GM12878 (cell line): ENCODE measurements at regions not wholly inside any gene's neighbourhood (a gene's known extent, or its start where the extent isn't known, plus 50 kb on each side); places are given as distances from the start of the nearest gene placed in this dataset.

Experiments
- ATAC-seq: fragments of 200-7000 bp; cut with Tn5 transposase; 3 replicates; pipeline ENCODE4 v1.9.1; 2020; ENCODE audit warnings: mild to moderate bottlenecking, moderate library complexity
- BruUV-seq: library from RNA; stranded (reverse); fragments of 400-500 nt; replicated peaks from 2 replicates; lab custom pipeline; 2021; lab: Mats Ljungman, UMichigan
- CTCF ChIA-PET: fragments of 300-600 bp; sonication (Branson Sonifier 250); formaldehyde crosslinking; extraction: SDS; loops from one replicate; lab custom pipeline; 2021; ENCODE audit warnings: inconsistent platforms; lab: Yijun Ruan, JAX
- POLR2A ChIA-PET: fragments of 350-600 bp; formaldehyde crosslinking; extraction: SDS; loops from one replicate; lab custom pipeline; 2021; ENCODE audit warnings: inconsistent platforms; lab: Charles Lee
- RAD21 ChIA-PET: fragments of 300-600 bp; sonication (Branson Sonifier 250); formaldehyde crosslinking; loops from one replicate; lab custom pipeline; 2023; ENCODE audit warnings: antibody characterized with exemption; ENCODE audit not compliant: unreplicated experiment; lab: Charles Lee
- SMC1A ChIA-PET: fragments of 300-600 bp; sonication (Branson Sonifier 250); formaldehyde crosslinking; loops from one replicate; lab custom pipeline; 2023; ENCODE audit not compliant: unreplicated experiment, uncharacterized antibody; lab: Charles Lee
- DNase-seq: peaks from one replicate; pipeline ENCODE4 v3.0.0-alpha.2; 2011; ENCODE audit warnings: low read depth, low spot score
- FAIRE-seq: peaks from 3 replicates; lab custom pipeline; 2011; peaks lifted over from hg19 to GRCh38; lab: Jason Lieb, UNC
- H2AFZ ChIP-seq: 2 replicates; pipeline ENCODE4 v1.6.0; 2011; ENCODE audit warnings: low read depth, low read length, control low read depth; ENCODE audit not compliant: control insufficient read depth
- H3K27ac ChIP-seq: 2 replicates; pipeline ENCODE4 v1.5.1; 2011; ENCODE audit warnings: control low read depth; ENCODE audit not compliant: control insufficient read depth, insufficient read depth
- H3K27me3 ChIP-seq, 2 experiments: replicated peaks in 1 of 2; 2 replicates each; pipeline versions ENCODE4 v1.6.0 to v1.6.1; 2011; ENCODE audit warnings: low read length in 1 of 2; ENCODE audit not compliant: control insufficient read depth in 2 of 2, insufficient read depth in 2 of 2
- H3K36me3 ChIP-seq, 2 experiments: 2 replicates each; pipeline ENCODE4 v1.5.1; 2011; ENCODE audit warnings: low read length in 1 of 2; ENCODE audit not compliant: control insufficient read depth in 2 of 2, insufficient read depth in 2 of 2
- H3K4me1 ChIP-seq: 2 replicates; pipeline ENCODE4 v1.6.1; 2011; ENCODE audit warnings: mild to moderate bottlenecking, low read length, moderate library complexity, mixed read lengths; ENCODE audit not compliant: control insufficient read depth, insufficient read depth
- H3K4me2 ChIP-seq: 2 replicates; pipeline ENCODE4 v1.6.0; 2011; ENCODE audit warnings: control low read depth; ENCODE audit not compliant: control insufficient read depth, insufficient read depth
- H3K4me3 ChIP-seq: fragments of 200-600 bp; sonication (generic); 2 replicates; pipeline ENCODE4 v1.5.1; 2016
- H3K79me2 ChIP-seq: 2 replicates; pipeline ENCODE4 v1.6.0; 2011; ENCODE audit warnings: low read length; ENCODE audit not compliant: control insufficient read depth, insufficient read depth
- H3K9ac ChIP-seq: 2 replicates; pipeline ENCODE4 v1.8.0; 2011; ENCODE audit warnings: low read length, control low read depth, mixed read lengths; ENCODE audit not compliant: control insufficient read depth, insufficient read depth
- H3K9me3 ChIP-seq: replicated peaks from 3 replicates; pipeline ENCODE4 v1.5.1; 2011; ENCODE audit warnings: mild to moderate bottlenecking, low read length; ENCODE audit not compliant: control insufficient read depth, insufficient read depth
- H4K20me1 ChIP-seq: 2 replicates; pipeline ENCODE4 v1.6.0; 2011; ENCODE audit not compliant: control insufficient read depth, insufficient read depth
- CEBPZ ChIP-seq: fragments of 150-350 bp; IDR thresholded peaks from 2 replicates; pipeline ENCODE4 v1.6.1; 2016; ENCODE audit warnings: low read depth, low read length
- CUX1 ChIP-seq: IDR thresholded peaks from 2 replicates; pipeline ENCODE4 v1.6.1; 2012; ENCODE audit warnings: improper control_type of control experiment, low read depth, low read length; ENCODE audit not compliant: insufficient replicate concordance
- IRF5 ChIP-seq: fragments of 450-650 bp; IDR thresholded peaks from 2 replicates; pipeline ENCODE4 v1.6.1; 2017; ENCODE audit warnings: borderline replicate concordance
- SIN3A ChIP-seq: IDR thresholded peaks from 2 replicates; pipeline ENCODE4 v1.6.1; 2012; ENCODE audit warnings: low read depth, low read length, improper control_type of control experiment
- SUPT20H ChIP-seq: IDR thresholded peaks from 2 replicates; pipeline ENCODE4 v1.6.1; 2011; ENCODE audit warnings: low read depth, mild to moderate bottlenecking, low read length, moderate library complexity, borderline replicate concordance; ENCODE audit not compliant: control insufficient read depth
- TCF3 ChIP-seq: IDR thresholded peaks from 2 replicates; pipeline ENCODE4 v1.6.1; 2012; ENCODE audit warnings: low read depth, mild to moderate bottlenecking, low read length, borderline replicate concordance; ENCODE audit not compliant: insufficient read depth
- TCF7 ChIP-seq: IDR thresholded peaks from 2 replicates; pipeline ENCODE4 v1.6.1; 2014; ENCODE audit warnings: antibody characterized with exemption, borderline replicate concordance
- ZBED1 ChIP-seq: IDR thresholded peaks from 2 replicates; pipeline ENCODE4 v1.6.1; 2016; ENCODE audit warnings: borderline replicate concordance
- ZBTB33 ChIP-seq: fragments of 450-650 bp; IDR thresholded peaks from 2 replicates; pipeline ENCODE4 v1.6.1; 2017; ENCODE audit warnings: mild to moderate bottlenecking
- WGBS: methylation state at CpG from one replicate; pipeline ENCODE4 v1.1.6; 2016; ENCODE audit warnings: low lambda C conversion rate; ENCODE audit not compliant: insufficient replicate concordance, insufficient coverage; ENCODE audit errors: missing lambda C conversion rate; 5-methylcytosine and 5-hydroxymethylcytosine counted together
- in situ Hi-C: fragments of 300-500 bp; cut with MboI; formaldehyde crosslinking; loops from 9 replicates; pipeline ENCODE4 v1.14.3; 2018; ENCODE audit warnings: mixed read lengths
- intact Hi-C: fragments of 100-400 bp; cut with micrococcal nuclease; formaldehyde crosslinking; loops from one replicate; pipeline ENCODE4 v1.14.2; 2022; ENCODE audit not compliant: unreplicated experiment

GRCh38 chr18:76258209-76258608 is 236.8 kb downstream of the ZNF516 start:
- H3K9ac ChIP-seq = no peak overlapping the region
- ATAC-seq = no peak
- in situ Hi-C loops = no loop called here
- no peak overlapping the region for H2AFZ ChIP-seq
- TF ChIP-seq SUPT20H = no peak
- no peak for TF ChIP-seq CEBPZ
- TF ChIP-seq CUX1 = no peak
- TF ChIP-seq TCF3 = no peak
- no peak for TF ChIP-seq ZBTB33
- TF ChIP-seq ZBED1 = no peak
- TF ChIP-seq IRF5 = no peak
- no peak for TF ChIP-seq SIN3A
- TF ChIP-seq TCF7 = no peak
- RAD21 ChIA-PET = no interaction called here
- BruUV-seq = no TSS peak
- POLR2A ChIA-PET = no interaction called here
- no peaks in the 10 kb centered on the region for H3K4me1 ChIP-seq
- intact Hi-C loops = no loop called here
- H3K9me3 ChIP-seq = no peaks in the 10 kb centered on the region
- H3K27ac ChIP-seq = no peak overlapping the region
- WGBS = 28% methylated on average over 2 of the region's 2 CpGs
- no peak for DNase-seq
- CTCF ChIA-PET = interaction anchor here (0.6 to 1.3 kb wide), 4 partner anchors 11 to 1451 kb away, joined by 3 to 4 read pairs (median 4); no protein-coding TSS in a partner anchor
- no peaks in the 10 kb centered on the region for H3K36me3 ChIP-seq
- no peak overlapping the region for H3K4me3 ChIP-seq
- H3K27me3 ChIP-seq = peaks cover 0 to 1% of the 10 kb centered on the region in 2 experiments; a peak in 2 of 4 replicates
- no peak for FAIRE-seq
- SMC1A ChIA-PET = interaction anchor here (0.5 kb wide), 1 partner anchor 363 kb away, joined by 3 read pairs; no protein-coding TSS in a partner anchor
- H3K79me2 ChIP-seq = no peaks in the 10 kb centered on the region
- H4K20me1 ChIP-seq = no peaks in the 10 kb centered on the region
- no peak overlapping the region for H3K4me2 ChIP-seq
